ENCODE measurements at regions not wholly inside any gene's neighbourhood (a gene's known extent, or its start where the extent isn't known, plus 50 kb on each side); places are given as distances from the start of the nearest gene placed in this dataset.
"Not testable (repeated sequence)": the region's sequence is repeated elsewhere in the genome, so short reads cannot be mapped to it uniquely, and the experiment has no call there.

GRCh38 chr7:66413379-66414114 is 208.4 kb downstream of the TPST1 start:
- DNase-seq: peak; percentile 92

- DNase-seq: no peak
Observed at GRCh38 chr7:66415659-66416265, 210.6 kb downstream of the TPST1 start.

GRCh38 chr7:66418537-66418936 is 210.1 kb upstream of the KCTD7 start:
- no peak for DNase-seq

- DNase-seq: no peak
Observed at GRCh38 chr7:66419210-66419609, 209.5 kb upstream of the KCTD7 start.

- no peak for DNase-seq
Observed at GRCh38 chr7:66421830-66422475, 206.7 kb upstream of the KCTD7 start.

- DNase-seq: no peak
Observed at GRCh38 chr7:66423729-66424128, 205.0 kb upstream of the KCTD7 start.

- no peak for DNase-seq
Observed at GRCh38 chr7:66426332-66426731, 202.3 kb upstream of the KCTD7 start.

- DNase-seq: no peak
Observed at GRCh38 chr7:66426996-66427395, 201.7 kb upstream of the KCTD7 start.

- DNase-seq: no peak
Observed at GRCh38 chr7:66427956-66428355, 200.7 kb upstream of the KCTD7 start.

GRCh38 chr7:66429498-66430163 is 199.1 kb upstream of the KCTD7 start:
- no peak for DNase-seq

- no peak for DNase-seq
Observed at GRCh38 chr7:66430164-66430545, 198.5 kb upstream of the KCTD7 start.

- DNase-seq: not testable (repeated sequence)
Observed at GRCh38 chr7:66438703-66439405, 189.8 kb upstream of the KCTD7 start.

- no peak for DNase-seq
Observed at GRCh38 chr7:66442385-66442784, 186.3 kb upstream of the KCTD7 start.

- no peak for DNase-seq
Observed at GRCh38 chr7:66443946-66444345, 184.7 kb upstream of the KCTD7 start.

- DNase-seq: not testable (repeated sequence)
Observed at GRCh38 chr7:66447007-66447406, 181.7 kb upstream of the KCTD7 start.

GRCh38 chr7:66450814-66451213 is 177.9 kb upstream of the KCTD7 start:
- not testable (repeated sequence) for DNase-seq

GRCh38 chr7:66451713-66452112 is 177.0 kb upstream of the KCTD7 start:
- DNase-seq: not testable (repeated sequence)

- DNase-seq: no peak
Observed at GRCh38 chr7:66452165-66452564, 176.5 kb upstream of the KCTD7 start.

GRCh38 chr7:66453340-66453739 is 175.3 kb upstream of the KCTD7 start:
- no peak for DNase-seq

GRCh38 chr7:66454600-66455225 is 174.0 kb upstream of the KCTD7 start:
- DNase-seq: no peak

GRCh38 chr7:66455432-66455831 is 173.2 kb upstream of the KCTD7 start:
- DNase-seq: not testable (repeated sequence)

GRCh38 chr7:66456431-66456830 is 172.2 kb upstream of the KCTD7 start:
- not testable (repeated sequence) for DNase-seq
